ENCODE measurements at regions not wholly inside any gene's neighbourhood (a gene's known extent, or its start where the extent isn't known, plus 50 kb on each side); places are given as distances from the start of the nearest gene placed in this dataset.

DNA sequence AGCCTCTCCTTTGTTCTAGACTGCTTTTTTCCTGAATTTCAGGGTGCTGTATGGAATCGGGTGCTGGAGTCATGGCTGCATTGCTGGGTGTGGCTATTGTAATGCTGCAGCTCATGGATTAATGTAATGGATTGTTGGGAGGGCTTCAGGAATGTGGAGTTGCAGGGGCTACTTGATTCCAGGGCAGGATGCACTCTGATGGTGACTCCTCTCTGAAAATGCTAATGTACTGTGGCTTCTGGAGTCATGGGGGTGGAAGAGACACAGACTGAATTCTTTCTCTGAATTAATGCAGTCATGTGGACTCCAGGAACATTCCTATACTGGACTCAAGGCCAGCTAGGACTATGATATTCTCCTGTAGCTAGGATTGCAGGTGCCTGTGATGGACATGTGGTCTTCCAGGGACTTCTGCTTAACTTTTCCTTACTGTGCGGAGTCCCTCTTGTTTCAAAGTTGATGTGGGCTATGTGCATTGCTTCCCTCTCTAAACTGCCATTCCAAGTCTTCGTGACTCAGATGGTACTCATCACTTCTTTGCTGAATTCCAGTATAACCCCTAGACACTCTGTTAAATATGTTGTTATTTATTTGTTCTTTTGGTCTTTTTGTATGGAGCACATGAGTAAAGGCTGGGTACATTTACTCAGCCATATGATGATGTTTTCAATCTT is 396.2 kb downstream of the KCTD16 start:
- no peak overlapping the region for H3K4me3 ChIP-seq (ENCODE audit: low read length)
- DNase-seq (ENCODE audit: low read depth), result peak; percentile 6
- TF ChIP-seq, protein P1, sequence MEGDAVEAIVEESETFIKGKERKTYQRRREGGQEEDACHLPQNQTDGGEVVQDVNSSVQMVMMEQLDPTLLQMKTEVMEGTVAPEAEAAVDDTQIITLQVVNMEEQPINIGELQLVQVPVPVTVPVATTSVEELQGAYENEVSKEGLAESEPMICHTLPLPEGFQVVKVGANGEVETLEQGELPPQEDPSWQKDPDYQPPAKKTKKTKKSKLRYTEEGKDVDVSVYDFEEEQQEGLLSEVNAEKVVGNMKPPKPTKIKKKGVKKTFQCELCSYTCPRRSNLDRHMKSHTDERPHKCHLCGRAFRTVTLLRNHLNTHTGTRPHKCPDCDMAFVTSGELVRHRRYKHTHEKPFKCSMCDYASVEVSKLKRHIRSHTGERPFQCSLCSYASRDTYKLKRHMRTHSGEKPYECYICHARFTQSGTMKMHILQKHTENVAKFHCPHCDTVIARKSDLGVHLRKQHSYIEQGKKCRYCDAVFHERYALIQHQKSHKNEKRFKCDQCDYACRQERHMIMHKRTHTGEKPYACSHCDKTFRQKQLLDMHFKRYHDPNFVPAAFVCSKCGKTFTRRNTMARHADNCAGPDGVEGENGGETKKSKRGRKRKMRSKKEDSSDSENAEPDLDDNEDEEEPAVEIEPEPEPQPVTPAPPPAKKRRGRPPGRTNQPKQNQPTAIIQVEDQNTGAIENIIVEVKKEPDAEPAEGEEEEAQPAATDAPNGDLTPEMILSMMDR (conservative IDR thresholded peaks at IDR 0.05; ENCODE audit: low read length), result no peak

DNA sequence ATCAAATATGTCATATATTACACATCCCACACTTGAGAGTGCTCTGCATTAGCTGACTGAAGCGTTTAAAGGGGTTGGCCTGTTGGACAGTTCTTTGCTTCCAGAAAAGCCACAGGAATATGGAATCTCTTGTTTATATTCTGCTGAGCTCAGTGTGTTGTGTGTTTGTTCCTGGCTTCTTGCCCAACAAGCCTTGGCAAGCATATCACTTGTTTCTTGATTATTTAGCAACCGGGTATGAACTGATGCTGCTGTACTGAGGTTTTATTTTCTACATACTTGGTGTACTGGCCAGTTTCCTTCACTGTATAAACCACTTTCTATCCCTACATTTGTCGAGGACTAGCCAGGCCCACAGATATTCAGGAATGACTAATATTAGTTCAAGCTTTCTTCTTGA is 378.9 kb downstream of the KCTD16 start:
- TF ChIP-seq, protein P1 (conservative IDR thresholded peaks at IDR 0.05; ENCODE audit: low read length), result no peak
- peak; percentile 68 for DNase-seq (ENCODE audit: low read depth)
- no peak overlapping the region for H3K4me3 ChIP-seq (ENCODE audit: low read length)

DNA sequence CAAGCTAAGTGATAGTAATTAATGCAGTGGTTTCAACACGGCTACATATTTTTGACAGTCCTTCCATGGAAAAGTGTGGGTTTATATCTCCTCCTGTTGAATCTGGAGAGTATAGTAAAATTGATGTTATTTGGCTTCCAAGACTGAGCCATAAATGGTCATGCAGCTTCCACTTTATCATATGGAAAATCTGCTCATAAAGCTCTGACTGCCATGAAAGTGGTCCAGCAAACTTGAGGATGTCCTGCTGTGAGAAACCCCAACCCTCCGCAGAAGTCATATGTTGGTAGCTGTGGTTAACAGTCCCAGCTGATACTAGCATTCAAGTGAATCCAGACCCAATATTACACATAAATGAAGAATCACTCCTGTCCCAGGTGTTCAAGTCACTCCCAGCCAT is 378.3 kb downstream of the KCTD16 start:
- TF ChIP-seq, protein P1 (conservative IDR thresholded peaks at IDR 0.05; ENCODE audit: low read length), result no peak
- no peak overlapping the region for H3K4me3 ChIP-seq (ENCODE audit: low read length)
- no peak for DNase-seq (ENCODE audit: low read depth)

DNA sequence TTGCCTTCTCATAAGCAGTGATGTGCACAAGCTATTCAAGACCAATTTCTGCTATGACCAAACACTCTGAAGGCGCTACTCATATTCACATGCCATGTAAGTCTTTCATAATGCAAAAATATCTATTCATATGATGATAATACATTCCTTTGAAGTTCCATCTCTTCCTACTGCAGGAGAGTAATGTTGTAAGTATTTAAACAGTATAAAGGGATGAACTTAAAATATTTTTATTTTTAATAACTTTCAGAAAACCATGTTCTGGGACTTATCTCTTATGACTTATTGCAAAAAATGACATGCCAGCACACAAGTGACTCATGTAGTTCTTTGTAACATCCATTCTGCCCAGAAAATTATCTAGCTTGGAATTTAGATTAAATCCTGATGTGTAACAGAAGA is 376.4 kb downstream of the KCTD16 start:
- peak; percentile 34 for DNase-seq (ENCODE audit: low read depth)
- H3K4me3 ChIP-seq (ENCODE audit: low read length), result no peak overlapping the region
- TF ChIP-seq, protein P1 (conservative IDR thresholded peaks at IDR 0.05; ENCODE audit: low read length), result no peak

DNA sequence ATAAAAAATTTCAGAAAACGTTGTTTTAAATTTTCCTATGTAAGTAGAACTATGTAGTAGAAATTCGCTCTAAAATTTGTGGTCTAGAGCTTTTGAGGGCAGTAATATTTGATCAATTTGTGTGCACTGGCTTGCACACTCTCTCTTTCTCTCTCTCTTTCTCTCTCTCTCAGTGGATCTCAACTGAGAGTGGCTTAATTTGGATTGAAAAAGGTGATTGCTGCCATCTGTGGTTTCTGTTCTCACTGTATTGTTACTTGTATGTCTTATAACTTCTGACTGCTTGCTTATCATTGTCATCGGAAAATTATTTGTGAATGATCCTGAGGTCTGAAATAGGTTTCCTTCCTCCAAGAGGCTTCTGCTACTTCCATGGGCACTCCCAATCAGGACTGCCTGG is 368.2 kb downstream of the KCTD16 start:
- DNase-seq (ENCODE audit: low read depth), result no peak
- no peak overlapping the region for H3K4me3 ChIP-seq (ENCODE audit: low read length)
- TF ChIP-seq, protein P1 (conservative IDR thresholded peaks at IDR 0.05; ENCODE audit: low read length), result no peak

Data from AG10803 (cell line).